Smooth muscle cell (in vitro differentiated cells): ENCODE measurements at regions not wholly inside any gene's neighbourhood (a gene's known extent, or its start where the extent isn't known, plus 50 kb on each side); places are given as distances from the start of the nearest gene placed in this dataset.

ENCODE experiments used
- DNase-seq: peaks from one replicate; lab custom pipeline; 2025; ENCODE audit not compliant: unreplicated experiment; lab: John Stamatoyannopoulos, UW
- H2AFZ ChIP-seq: fragments of 200-600 bp; sonication (generic); 2 replicates; pipeline ENCODE4 v1.6.0; 2016; ENCODE audit warnings: antibody characterized with exemption, low read depth, mild to moderate bottlenecking
- H3F3A ChIP-seq: fragments of 200-600 bp; sonication (generic); 2 replicates; pipeline ENCODE4 v1.6.0; 2017; ENCODE audit warnings: antibody characterized with exemption, low read depth
- H3K27ac ChIP-seq: fragments of 200-600 bp; sonication (generic); 2 replicates; pipeline ENCODE4 v1.5.1; 2016; ENCODE audit warnings: low read depth, mild to moderate bottlenecking
- H3K27me3 ChIP-seq: fragments of 200-600 bp; sonication (generic); 2 replicates; pipeline ENCODE4 v1.6.1; 2016; ENCODE audit warnings: low read depth, mild to moderate bottlenecking
- H3K36me3 ChIP-seq: fragments of 200-600 bp; sonication (generic); 2 replicates; pipeline ENCODE4 v1.5.1; 2016; ENCODE audit warnings: low read depth
- H3K4me1 ChIP-seq: fragments of 200-600 bp; sonication (generic); 2 replicates; pipeline ENCODE4 v1.5.1; 2016; ENCODE audit warnings: low read depth
- H3K4me2 ChIP-seq: fragments of 200-600 bp; sonication (generic); 2 replicates; pipeline ENCODE4 v1.6.0; 2016; ENCODE audit warnings: mild to moderate bottlenecking
- H3K4me3 ChIP-seq: fragments of 200-600 bp; sonication (generic); 2 replicates; pipeline ENCODE4 v1.5.1; 2016; ENCODE audit warnings: mild to moderate bottlenecking
- H3K79me2 ChIP-seq: fragments of 200-600 bp; sonication (generic); 2 replicates; pipeline ENCODE4 v1.6.0; 2016; ENCODE audit warnings: low read depth, mild to moderate bottlenecking
- H3K9ac ChIP-seq: fragments of 200-600 bp; sonication (generic); 2 replicates; pipeline ENCODE4 v1.6.0; 2016; ENCODE audit warnings: low read depth
- H3K9me3 ChIP-seq: fragments of 200-600 bp; sonication (generic); replicated peaks from 2 replicates; pipeline ENCODE4 v1.5.1; 2016; ENCODE audit warnings: low read depth
- H4K20me1 ChIP-seq: fragments of 200-600 bp; sonication (generic); 2 replicates; pipeline ENCODE4 v1.6.0; 2016; ENCODE audit warnings: low read depth
- WGBS: methylation state at CpG from one replicate; pipeline ENCODE4 v1.1.7; 2016; ENCODE audit warnings: low lambda C conversion rate; 5-methylcytosine and 5-hydroxymethylcytosine counted together
- TF ChIP-seq, protein P1 (sequence below): fragments of 200-600 bp; sonication (generic); IDR thresholded peaks from 2 replicates; pipeline ENCODE4 v1.5.1; 2017; ENCODE audit warnings: borderline replicate concordance, mild to moderate bottlenecking, antibody characterized with exemption; ENCODE audit not compliant: insufficient read depth, poor library complexity, severe bottlenecking

GRCh38 chr13:71034018-71034417, 833.0 kb downstream of the DACH1 start:
- no peak overlapping the region for H3K27ac ChIP-seq
- H3F3A ChIP-seq: no peaks in the 10 kb centered on the region
- DNase-seq: no peak
- no peak overlapping the region for H3K9ac ChIP-seq
- H3K4me1 ChIP-seq: no peaks in the 10 kb centered on the region
- H3K9me3 ChIP-seq: no peaks in the 10 kb centered on the region
- no peaks in the 10 kb centered on the region for H3K27me3 ChIP-seq
- no peak overlapping the region for H2AFZ ChIP-seq
- no peak overlapping the region for H3K4me3 ChIP-seq
- TF ChIP-seq, protein P1, sequence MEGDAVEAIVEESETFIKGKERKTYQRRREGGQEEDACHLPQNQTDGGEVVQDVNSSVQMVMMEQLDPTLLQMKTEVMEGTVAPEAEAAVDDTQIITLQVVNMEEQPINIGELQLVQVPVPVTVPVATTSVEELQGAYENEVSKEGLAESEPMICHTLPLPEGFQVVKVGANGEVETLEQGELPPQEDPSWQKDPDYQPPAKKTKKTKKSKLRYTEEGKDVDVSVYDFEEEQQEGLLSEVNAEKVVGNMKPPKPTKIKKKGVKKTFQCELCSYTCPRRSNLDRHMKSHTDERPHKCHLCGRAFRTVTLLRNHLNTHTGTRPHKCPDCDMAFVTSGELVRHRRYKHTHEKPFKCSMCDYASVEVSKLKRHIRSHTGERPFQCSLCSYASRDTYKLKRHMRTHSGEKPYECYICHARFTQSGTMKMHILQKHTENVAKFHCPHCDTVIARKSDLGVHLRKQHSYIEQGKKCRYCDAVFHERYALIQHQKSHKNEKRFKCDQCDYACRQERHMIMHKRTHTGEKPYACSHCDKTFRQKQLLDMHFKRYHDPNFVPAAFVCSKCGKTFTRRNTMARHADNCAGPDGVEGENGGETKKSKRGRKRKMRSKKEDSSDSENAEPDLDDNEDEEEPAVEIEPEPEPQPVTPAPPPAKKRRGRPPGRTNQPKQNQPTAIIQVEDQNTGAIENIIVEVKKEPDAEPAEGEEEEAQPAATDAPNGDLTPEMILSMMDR: no peak
- no peak overlapping the region for H3K4me2 ChIP-seq
- no peaks in the 10 kb centered on the region for H4K20me1 ChIP-seq
- no peaks in the 10 kb centered on the region for H3K79me2 ChIP-seq
- 93% methylated on average over 4 of the region's 4 CpGs for WGBS
- H3K36me3 ChIP-seq: no peaks in the 10 kb centered on the region

GRCh38 chr13:71033026-71033425, 834.0 kb downstream of the DACH1 start:
- no peak for DNase-seq
- Histone ChIP-seq H3K9me3 (no peaks in the 10 kb centered on the region), H3K27ac (no peak overlapping the region), H2AFZ (no peak overlapping the region), H3K4me1 (no peaks in the 10 kb centered on the region), H3F3A (no peaks in the 10 kb centered on the region), H4K20me1 (no peaks in the 10 kb centered on the region), H3K9ac (no peak overlapping the region), H3K4me2 (no peak overlapping the region), H3K79me2 (no peaks in the 10 kb centered on the region), H3K36me3 (no peaks in the 10 kb centered on the region), H3K27me3 (no peaks in the 10 kb centered on the region), H3K4me3 (no peak overlapping the region)
- TF ChIP-seq, protein P1: no peak

DNA sequence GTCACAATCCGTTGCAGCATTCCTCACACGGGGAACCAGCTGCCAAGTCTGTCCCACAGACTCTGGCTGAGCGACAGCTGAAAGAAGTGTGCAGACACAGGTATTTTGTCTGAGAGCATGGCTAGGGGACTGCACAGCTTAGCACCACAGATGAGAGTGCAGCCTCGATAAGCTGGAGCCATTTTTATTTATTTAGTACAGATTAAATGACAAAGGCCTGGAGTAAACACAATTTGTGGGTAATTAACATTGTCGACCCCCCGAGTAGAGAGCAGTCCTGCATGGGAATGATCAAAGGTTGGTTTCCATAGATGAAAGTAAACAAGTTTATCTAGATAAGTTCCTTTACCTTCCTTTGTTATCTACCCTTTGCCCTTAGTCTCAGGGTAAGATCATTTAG, 836.2 kb downstream of the DACH1 start:
- H3F3A ChIP-seq: no peaks in the 10 kb centered on the region
- H3K4me3 ChIP-seq: no peak overlapping the region
- no peak overlapping the region for H3K9ac ChIP-seq
- DNase-seq: no peak
- H4K20me1 ChIP-seq: no peaks in the 10 kb centered on the region
- no peaks in the 10 kb centered on the region for H3K9me3 ChIP-seq
- H3K4me1 ChIP-seq: no peaks in the 10 kb centered on the region
- H3K4me2 ChIP-seq: no peak overlapping the region
- TF ChIP-seq, protein P1: no peak
- H3K36me3 ChIP-seq: no peaks in the 10 kb centered on the region
- H2AFZ ChIP-seq: no peak overlapping the region
- H3K27ac ChIP-seq: no peak overlapping the region
- H3K79me2 ChIP-seq: no peaks in the 10 kb centered on the region
- WGBS: 69% methylated on average over 6 of the region's 6 CpGs
- no peaks in the 10 kb centered on the region for H3K27me3 ChIP-seq

DNA sequence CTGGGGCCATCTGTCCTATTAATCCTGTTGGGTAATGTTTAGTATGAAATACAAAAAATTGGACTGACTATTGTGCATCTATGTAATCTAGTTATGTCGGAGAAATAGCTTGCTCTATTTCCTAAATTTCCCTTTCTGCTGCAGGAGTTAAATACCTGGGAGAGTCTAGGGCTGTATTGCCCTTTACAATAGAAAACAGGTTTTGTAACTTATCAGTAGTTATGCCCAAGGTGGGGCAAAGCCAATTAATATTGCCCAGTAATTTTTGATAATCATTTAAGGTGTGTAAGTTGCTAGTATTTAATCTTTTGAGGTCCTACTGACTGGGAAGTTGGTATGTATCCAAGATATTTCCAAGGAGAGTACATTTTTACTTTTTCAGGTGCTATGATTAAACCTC, 838.1 kb downstream of the DACH1 start:
- Histone ChIP-seq H2AFZ (no peak overlapping the region), H3K9me3 (no peaks in the 10 kb centered on the region), H3K9ac (no peak overlapping the region), H3K27ac (no peak overlapping the region), H3K4me2 (no peak overlapping the region), H3K27me3 (no peaks in the 10 kb centered on the region), H3K4me1 (no peaks in the 10 kb centered on the region), H3K36me3 (no peaks in the 10 kb centered on the region), H4K20me1 (no peaks in the 10 kb centered on the region), H3K4me3 (no peak overlapping the region), H3K79me2 (no peaks in the 10 kb centered on the region), H3F3A (no peaks in the 10 kb centered on the region)
- 88% methylated on average over 1 of the region's 1 CpG for WGBS
- TF ChIP-seq, protein P1: no peak
- DNase-seq: no peak
